Embryonic facial prominence (tissue), 1 donor: ENCODE measurements at regions not wholly inside any gene's neighbourhood (a gene's known extent, or its start where the extent isn't known, plus 50 kb on each side); places are given as distances from the start of the nearest gene placed in this dataset.
"Not testable (repeated sequence)": the region's sequence is repeated elsewhere in the genome, so short reads cannot be mapped to it uniquely, and the experiment has no call there.

ENCODE experiments used
- DNase-seq: peaks from one replicate; pipeline ENCODE4 v3.0.0-alpha.2; 2016; ENCODE audit errors: extremely low spot score

DNA sequence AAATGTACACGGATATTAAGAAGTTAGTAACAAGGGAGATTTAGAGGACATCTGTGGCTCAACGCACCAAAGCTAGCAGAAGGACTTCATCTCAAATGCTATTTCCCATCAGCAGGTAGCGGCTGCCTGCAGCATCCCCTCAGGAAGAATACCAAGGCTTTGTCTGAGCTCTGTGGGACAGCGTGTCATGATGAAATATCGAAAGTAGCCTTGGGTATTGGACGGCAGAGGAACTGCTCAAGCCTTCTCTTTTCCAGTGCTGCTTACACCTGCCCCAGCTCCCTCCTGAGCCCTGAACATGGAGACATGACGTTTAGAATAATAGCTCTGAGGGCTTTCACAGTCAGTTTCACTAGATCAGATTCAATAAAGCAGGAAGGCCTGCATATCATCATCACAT is 241.6 kb downstream of the SUCLG1 start:
- no peak for DNase-seq

DNA sequence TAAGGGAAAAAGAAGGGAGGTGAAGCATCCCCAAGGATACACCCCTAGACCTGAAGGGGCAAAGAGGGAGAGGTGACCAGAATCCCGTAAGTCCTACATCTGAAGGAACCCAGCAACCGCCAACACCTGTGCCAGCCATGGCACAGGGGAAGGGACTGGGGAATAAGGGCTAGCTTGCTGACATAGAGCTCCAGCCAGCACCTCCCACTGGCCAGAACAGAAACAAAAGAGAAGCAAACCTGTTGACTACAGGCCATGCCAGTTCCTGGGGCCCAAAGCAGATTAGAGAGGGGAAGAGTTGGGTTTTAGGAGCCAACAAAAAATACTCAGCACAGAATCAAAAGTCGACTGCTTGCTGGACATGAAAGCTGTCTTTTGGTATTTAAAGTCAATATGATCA is 244.6 kb downstream of the SUCLG1 start:
- DNase-seq: no peak

DNA sequence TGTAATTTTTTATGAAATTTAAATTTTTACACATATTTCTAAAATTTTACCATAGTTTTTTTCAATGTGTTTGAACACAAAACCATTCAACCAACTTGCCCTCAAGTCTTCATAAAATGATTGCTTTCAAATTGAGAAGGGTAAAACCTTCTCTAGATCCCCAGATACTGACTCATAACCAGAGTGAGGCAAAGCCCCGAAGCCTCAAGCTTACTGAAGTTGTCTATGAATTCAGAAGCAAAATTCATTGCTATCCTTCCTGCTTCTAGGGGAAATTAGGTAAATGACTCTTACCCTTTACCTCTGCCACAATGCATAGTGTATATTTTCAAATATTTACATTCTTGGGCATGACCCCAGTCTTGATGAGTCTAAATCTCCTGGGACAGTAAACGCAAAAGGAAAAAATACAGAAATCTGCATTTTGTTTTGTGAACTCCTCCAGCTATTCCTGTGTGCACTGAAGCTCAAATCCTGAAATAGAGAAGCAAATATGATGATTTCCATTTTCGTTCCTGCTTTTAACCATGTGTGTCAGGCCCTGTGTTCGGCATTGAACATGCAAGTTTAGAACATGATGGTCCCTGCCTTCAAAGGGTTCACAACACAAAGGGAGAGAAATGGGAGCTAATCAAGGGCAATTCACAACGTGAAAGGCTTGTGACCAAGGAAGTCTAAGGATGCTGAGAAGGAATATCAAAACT is 246.3 kb downstream of the SUCLG1 start:
- DNase-seq: no peak

GRCh38 chr2:84209941-84210340 is 249.1 kb downstream of the SUCLG1 start:
- no peak for DNase-seq

DNA sequence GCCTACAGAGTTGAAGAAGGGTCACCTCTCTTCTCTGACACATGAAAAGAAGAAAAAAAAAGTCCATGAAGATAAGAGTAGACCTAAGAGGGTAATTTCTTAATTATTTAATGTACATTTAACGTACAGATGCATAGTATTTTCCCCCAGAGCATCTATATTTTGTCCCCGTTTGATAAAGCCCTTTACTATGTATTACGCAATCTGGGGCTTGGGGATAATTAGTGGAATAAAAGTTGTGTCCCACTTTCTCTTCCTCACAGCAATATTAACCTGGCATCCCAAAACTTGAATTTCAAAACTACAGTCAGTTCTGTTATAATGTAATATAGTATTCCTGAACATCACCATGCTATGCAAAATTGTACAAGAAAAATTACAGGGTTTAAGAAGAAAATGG is 254.1 kb downstream of the SUCLG1 start:
- no peak for DNase-seq

DNA sequence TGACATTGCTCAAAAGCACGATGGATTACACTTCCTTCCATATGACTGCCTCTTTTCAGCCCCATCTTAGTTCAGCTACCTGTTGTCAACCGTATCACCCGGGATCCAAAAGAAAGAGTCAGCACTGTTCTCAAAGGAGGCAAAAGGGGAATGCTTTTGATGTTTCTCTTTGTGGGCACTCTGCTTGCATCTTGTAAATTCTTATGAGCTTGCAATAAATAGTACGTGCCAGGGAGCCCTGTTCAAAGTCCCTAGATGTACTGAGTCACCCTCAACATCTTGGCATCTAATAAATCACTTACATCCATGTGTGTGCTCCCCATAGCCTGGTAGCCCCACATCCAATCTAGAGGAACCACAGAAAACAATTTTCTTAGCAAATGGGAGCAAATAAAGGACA is 256.9 kb downstream of the SUCLG1 start:
- DNase-seq: no peak

GRCh38 chr2:84201158-84201557 is 257.9 kb downstream of the SUCLG1 start:
- no peak for DNase-seq

GRCh38 chr2:84197901-84198300 is 261.2 kb downstream of the SUCLG1 start:
- DNase-seq: no peak

GRCh38 chr2:84194949-84195644 is 264.0 kb downstream of the SUCLG1 start:
- no peak for DNase-seq

DNA sequence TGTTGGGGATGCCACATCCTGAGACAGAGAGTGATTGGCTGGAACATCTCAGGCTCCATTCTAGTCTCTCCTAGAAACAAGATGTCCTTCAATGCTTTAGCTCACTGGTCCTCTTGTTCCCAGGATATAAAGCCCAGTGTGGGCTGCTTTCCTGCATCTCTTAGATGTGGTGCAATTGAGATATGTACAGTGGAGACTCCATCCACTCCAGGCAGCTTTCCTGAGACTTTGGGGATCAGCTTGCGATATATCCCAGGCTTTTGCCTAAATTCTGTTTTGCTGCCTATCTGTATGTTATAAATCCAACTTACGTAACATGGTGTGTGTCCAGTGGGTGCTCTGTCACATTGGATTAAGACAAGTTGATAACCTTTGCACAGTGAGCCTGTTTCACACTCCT is 264.9 kb downstream of the SUCLG1 start:
- DNase-seq: no peak

GRCh38 chr2:84187258-84187657 is 271.8 kb downstream of the SUCLG1 start:
- DNase-seq: no peak

DNA sequence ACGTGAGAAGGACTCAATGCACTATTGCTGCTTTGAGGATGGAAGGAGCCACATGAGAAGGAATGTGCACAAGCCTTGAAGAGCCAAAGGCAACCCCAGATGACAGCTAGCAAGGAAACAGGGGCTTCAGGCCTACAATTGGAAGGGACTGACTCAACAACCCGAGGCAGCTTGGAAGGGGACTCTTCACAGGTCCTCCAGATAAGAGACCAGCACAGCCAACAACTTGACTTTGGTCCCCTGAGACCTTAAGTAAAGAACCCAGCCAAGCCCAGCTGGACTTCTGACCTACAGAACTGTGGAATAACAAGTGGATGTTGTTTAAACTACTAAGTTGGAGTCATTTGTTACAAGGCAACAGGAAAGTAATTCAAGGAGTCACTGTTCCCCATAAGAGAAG is 277.2 kb downstream of the SUCLG1 start:
- DNase-seq: no peak

DNA sequence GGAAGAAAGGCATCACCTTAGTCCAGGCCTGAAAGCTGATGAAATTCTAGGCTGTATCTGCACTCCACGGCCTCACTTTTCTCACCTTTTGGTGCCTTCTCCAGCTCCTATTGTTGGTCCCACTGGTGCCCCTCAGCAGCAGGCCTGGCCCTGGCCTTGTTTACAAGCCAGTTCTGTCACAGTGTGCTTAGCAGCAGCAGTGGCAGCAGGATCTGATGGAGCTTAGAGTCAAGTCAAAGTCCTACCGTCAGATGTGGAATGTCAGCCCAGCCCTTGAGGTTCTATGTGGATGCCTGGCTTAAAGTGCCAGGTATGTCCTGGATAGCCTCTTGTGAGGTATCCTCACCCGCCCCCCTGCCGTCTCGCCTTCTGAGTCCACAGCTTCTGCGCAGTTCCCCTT is 281.3 kb downstream of the SUCLG1 start:
- DNase-seq: no peak

- DNase-seq: no peak
Observed at GRCh38 chr2:84175970-84176369, 283.1 kb downstream of the SUCLG1 start.

GRCh38 chr2:84175340-84175739 is 283.7 kb downstream of the SUCLG1 start:
- DNase-seq: no peak

DNA sequence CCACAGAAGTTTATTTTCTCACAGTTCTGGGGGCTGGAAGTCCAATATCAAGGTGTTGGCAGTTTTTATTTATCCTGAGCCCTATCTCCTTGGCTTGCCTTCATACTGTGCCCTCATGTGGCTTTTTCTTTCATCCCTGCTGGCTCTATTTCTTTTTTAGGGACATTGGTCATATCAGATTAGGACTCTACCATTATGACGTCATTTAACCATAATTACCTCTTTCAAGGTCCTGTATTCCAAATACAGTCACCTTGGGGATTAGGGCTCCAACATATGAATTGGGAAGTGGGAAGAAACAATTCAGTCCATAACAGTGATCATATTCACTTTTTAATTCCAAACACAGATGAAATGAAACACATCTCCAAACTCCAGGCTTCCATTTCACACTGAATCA is 286.0 kb downstream of the SUCLG1 start:
- DNase-seq: no peak

DNA sequence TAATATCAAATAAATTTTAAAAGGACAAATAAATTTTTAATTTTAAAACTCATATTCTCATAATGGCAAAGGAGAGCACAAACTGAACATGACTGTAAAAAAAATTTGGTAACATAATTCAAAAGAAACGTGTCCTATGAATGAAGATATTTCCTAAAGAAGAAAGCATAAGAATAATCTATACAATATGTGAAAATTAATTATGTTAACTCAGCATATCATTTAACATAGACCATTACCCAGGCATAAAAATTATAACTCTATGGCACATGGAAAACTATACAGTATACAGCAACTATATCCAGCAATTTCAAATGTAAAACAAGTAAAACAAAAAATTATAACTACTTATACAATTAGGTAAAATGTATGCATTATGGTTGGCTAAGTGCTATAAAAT is 288.1 kb downstream of the SUCLG1 start:
- DNase-seq: no peak

DNA sequence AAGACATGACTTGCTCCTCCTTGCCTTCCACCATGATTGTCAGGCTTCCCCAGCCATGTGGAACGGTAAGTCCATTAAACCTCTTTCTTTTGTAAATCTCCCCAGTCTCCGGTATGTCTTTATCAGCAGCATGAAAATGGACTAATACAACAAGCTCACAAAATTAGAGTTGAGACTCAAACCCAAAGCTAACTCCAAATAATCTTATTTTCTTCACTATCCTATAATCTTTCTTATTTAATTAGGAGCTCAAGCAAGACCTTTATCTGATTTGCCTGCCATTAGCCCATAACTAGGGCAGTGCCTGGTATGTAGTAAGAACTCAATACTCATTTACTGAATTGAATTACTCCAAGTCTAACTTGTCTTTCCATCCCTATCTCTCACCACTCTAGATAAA is 289.2 kb downstream of the SUCLG1 start:
- no peak for DNase-seq

DNA sequence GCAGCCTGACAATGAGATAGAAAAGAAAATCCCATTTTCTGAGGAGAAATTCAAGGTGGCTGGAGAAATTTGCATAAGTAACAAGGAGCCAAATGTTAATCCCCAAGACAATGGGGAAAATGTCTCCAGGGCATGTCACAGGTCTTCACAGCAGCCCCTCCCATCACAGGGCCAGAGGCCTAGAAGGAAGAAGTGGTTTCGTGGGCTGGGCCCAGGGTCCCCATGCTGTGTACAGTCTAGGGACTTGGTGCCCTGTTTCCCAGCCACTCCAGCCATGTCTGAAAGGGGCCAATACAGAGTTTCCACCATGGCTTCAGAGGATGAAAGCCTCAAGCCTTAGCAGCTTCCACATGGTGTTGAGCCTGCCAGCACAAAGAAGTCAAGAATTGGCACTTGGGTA is 290.5 kb downstream of the SUCLG1 start:
- DNase-seq: not testable (repeated sequence)

DNA sequence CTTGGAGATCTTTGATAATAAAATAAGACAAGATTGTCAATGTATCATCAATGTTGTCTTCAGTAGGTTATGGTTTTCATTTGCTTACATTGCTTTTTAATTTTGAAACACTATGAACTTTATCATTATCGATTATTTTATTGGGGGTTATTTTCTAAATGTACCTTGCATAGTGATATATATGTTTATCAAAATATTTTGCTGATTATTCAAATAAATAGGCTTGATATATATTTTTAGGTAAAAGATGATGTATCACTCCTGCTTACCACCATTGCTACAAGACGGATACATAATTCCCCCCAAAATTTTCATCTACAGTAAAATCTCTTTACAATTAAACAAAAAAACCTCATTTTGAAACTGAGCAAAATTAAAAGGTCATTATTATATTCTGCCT is 293.8 kb downstream of the SUCLG1 start:
- DNase-seq: no peak

DNA sequence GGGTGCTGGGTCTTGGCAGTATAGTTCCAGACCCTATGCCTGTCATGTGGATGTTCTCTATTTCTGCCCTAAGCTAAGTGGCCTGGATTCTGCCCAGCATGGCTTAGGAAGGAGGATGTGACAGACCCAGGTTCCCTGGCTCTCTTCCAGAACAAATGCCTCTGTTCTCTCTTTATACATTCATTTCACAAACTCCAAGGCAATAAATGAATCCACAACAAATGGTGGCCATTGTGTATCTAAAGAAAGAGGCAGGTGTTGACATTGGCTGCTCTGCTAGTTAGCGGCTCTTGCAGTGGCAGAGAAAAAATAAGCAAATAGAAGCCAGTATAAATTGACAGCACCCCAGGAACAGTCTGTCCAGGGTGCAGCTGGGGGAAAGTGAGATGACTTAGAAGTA is 298.6 kb downstream of the SUCLG1 start:
- no peak for DNase-seq

GRCh38 chr2:84158605-84159004 is 300.5 kb downstream of the SUCLG1 start:
- DNase-seq: no peak

- no peak for DNase-seq
Observed at GRCh38 chr2:84152462-84152861, 306.6 kb downstream of the SUCLG1 start.

- DNase-seq: no peak
Observed at GRCh38 chr2:84144345-84144744, 314.7 kb downstream of the SUCLG1 start.
